H9 (cell line): ENCODE measurements at regions not wholly inside any gene's neighbourhood (a gene's known extent, or its start where the extent isn't known, plus 50 kb on each side); places are given as distances from the start of the nearest gene placed in this dataset.

ENCODE experiments used
- DNase-seq: peaks from one replicate; pipeline ENCODE4 v3.0.0-alpha.2; 2017
- H2AFZ ChIP-seq: one replicate; pipeline ENCODE4 v1.6.1; 2013; ENCODE audit warnings: mild to moderate bottlenecking, low read length, control low read depth, moderate library complexity
- H2AK5ac ChIP-seq: 2 replicates; pipeline ENCODE4 v1.6.1; 2013; ENCODE audit warnings: low read length, control low read depth, mixed read lengths; ENCODE audit not compliant: insufficient read length
- H2BK120ac ChIP-seq: one replicate; pipeline ENCODE4 v1.6.1; 2013; ENCODE audit warnings: low read depth, mild to moderate bottlenecking, low read length, control low read depth, inconsistent platforms; ENCODE audit not compliant: poor library complexity, severe bottlenecking
- H2BK12ac ChIP-seq: 2 replicates; pipeline ENCODE4 v1.6.1; 2013; ENCODE audit warnings: low read length, control low read depth, mixed read lengths, low read depth; ENCODE audit not compliant: insufficient read length
- H2BK15ac ChIP-seq: 2 replicates; pipeline ENCODE4 v1.6.1; 2013; ENCODE audit warnings: low read depth, low read length, control low read depth
- H2BK20ac ChIP-seq: one replicate; pipeline ENCODE4 v1.6.1; 2013; ENCODE audit warnings: low read depth, mild to moderate bottlenecking, low read length, control low read depth, inconsistent platforms; ENCODE audit not compliant: poor library complexity, severe bottlenecking
- H2BK5ac ChIP-seq: 2 replicates; pipeline ENCODE4 v1.6.1; 2013; ENCODE audit warnings: low read length, control low read depth, mixed read lengths; ENCODE audit not compliant: insufficient read length
- H3K14ac ChIP-seq: 2 replicates; pipeline ENCODE4 v1.6.1; 2013; ENCODE audit warnings: low read length, control low read depth; ENCODE audit not compliant: insufficient read depth
- H3K18ac ChIP-seq: 2 replicates; pipeline ENCODE4 v1.6.1; 2013; ENCODE audit warnings: low read depth, mild to moderate bottlenecking, mixed read lengths, low read length, control low read depth; ENCODE audit not compliant: insufficient read length
- H3K23ac ChIP-seq: 2 replicates; pipeline ENCODE4 v1.6.1; 2013; ENCODE audit warnings: low read length, control low read depth, mixed read lengths, low read depth; ENCODE audit not compliant: insufficient read length
- H3K23me2 ChIP-seq: 2 replicates; pipeline ENCODE4 v1.6.1; 2013; ENCODE audit warnings: low read depth, mild to moderate bottlenecking, mixed read lengths, low read length, control low read depth; ENCODE audit not compliant: insufficient read length, poor library complexity, severe bottlenecking
- H3K27ac ChIP-seq: 2 replicates; pipeline ENCODE4 v1.5.1; 2013; ENCODE audit warnings: low read length, control low read depth, mixed read lengths, low read depth; ENCODE audit not compliant: insufficient read length
- H3K27me3 ChIP-seq: 2 replicates; pipeline ENCODE4 v1.6.1; 2013; ENCODE audit warnings: low read length, control low read depth, inconsistent platforms; ENCODE audit not compliant: insufficient read depth
- H3K4ac ChIP-seq: 2 replicates; pipeline ENCODE4 v1.6.1; 2013; ENCODE audit warnings: low read depth, mild to moderate bottlenecking, control low read depth, inconsistent platforms, low read length, moderate library complexity
- H3K4me1 ChIP-seq: 2 replicates; pipeline ENCODE4 v1.6.1; 2013; ENCODE audit warnings: low read length, control low read depth, inconsistent platforms; ENCODE audit not compliant: insufficient read depth
- H3K4me2 ChIP-seq: 2 replicates; pipeline ENCODE4 v1.6.1; 2013; ENCODE audit warnings: low read length, control low read depth, mixed read lengths; ENCODE audit not compliant: insufficient read length, insufficient read depth
- H3K56ac ChIP-seq: 2 replicates; pipeline ENCODE4 v1.6.1; 2013; ENCODE audit warnings: low read depth, mild to moderate bottlenecking, mixed read lengths, low read length, control low read depth; ENCODE audit not compliant: insufficient read length
- H3K79me1 ChIP-seq: 2 replicates; pipeline ENCODE4 v1.6.1; 2013; ENCODE audit warnings: low read depth, mild to moderate bottlenecking, moderate library complexity, low read length, control low read depth, inconsistent platforms; ENCODE audit not compliant: insufficient read depth, poor library complexity, severe bottlenecking
- H3K79me2 ChIP-seq: 2 replicates; pipeline ENCODE4 v1.6.1; 2013; ENCODE audit warnings: low read length, control low read depth, inconsistent platforms; ENCODE audit not compliant: insufficient read depth
- H3K9ac ChIP-seq: 2 replicates; pipeline ENCODE4 v1.6.1; 2013; ENCODE audit warnings: low read length, control low read depth, mixed read lengths; ENCODE audit not compliant: insufficient read length; ENCODE audit errors: extremely low read depth
- H3K9me3 ChIP-seq: one replicate; pipeline ENCODE4 v1.6.1; 2013; ENCODE audit warnings: low read depth, low read length, inconsistent platforms; ENCODE audit not compliant: control insufficient read depth
- H3T11ph ChIP-seq: one replicate; pipeline ENCODE4 v1.6.1; 2013; ENCODE audit warnings: mild to moderate bottlenecking, low read length, control low read depth, inconsistent platforms
- H4K20me1 ChIP-seq: one replicate; pipeline ENCODE4 v1.6.1; 2013; ENCODE audit not compliant: control insufficient read depth, insufficient read length, insufficient read depth
- H4K5ac ChIP-seq: 2 replicates; pipeline ENCODE4 v1.6.1; 2013; ENCODE audit warnings: low read depth, mild to moderate bottlenecking, mixed read lengths, low read length, control low read depth; ENCODE audit not compliant: insufficient read length
- H4K8ac ChIP-seq: replicated peaks from 2 replicates; pipeline ENCODE4 v1.6.1; 2013; ENCODE audit warnings: low read length, control low read depth, mixed read lengths, low read depth; ENCODE audit not compliant: insufficient read length
- H4K91ac ChIP-seq: 2 replicates; pipeline ENCODE4 v1.6.1; 2013; ENCODE audit warnings: low read depth, mild to moderate bottlenecking, moderate library complexity, mixed read lengths, low read length, control low read depth; ENCODE audit not compliant: insufficient read length
- H3K27ac Mint-ChIP-seq, 3 experiments: 2 replicates in 2 of 3; 3 replicates in 1 of 3; pipeline ENCODE4 v1.8.0; 2020 to 2021; ENCODE audit warnings: mixed read lengths in 3 of 3, mild to moderate bottlenecking in 1 of 3, moderate library complexity in 1 of 3
- H3K27me3 Mint-ChIP-seq: 2 replicates; pipeline ENCODE4 v1.8.0; 2021; ENCODE audit warnings: low read depth, mild to moderate bottlenecking, moderate library complexity, mixed read lengths
- H3K36me3 Mint-ChIP-seq, 3 experiments: 2 replicates in 2 of 3; 3 replicates in 1 of 3; pipeline ENCODE4 v1.8.0; 2020 to 2021; ENCODE audit warnings: low read depth in 3 of 3, mixed read lengths in 3 of 3; ENCODE audit not compliant: insufficient read depth in 1 of 3
- H3K4me1 Mint-ChIP-seq, 2 experiments: 2 replicates each; pipeline ENCODE4 v1.8.0; 2020; ENCODE audit warnings: mixed read lengths in 2 of 2
- H3K4me3 Mint-ChIP-seq, 2 experiments: 2 replicates in 1 of 2; 3 replicates in 1 of 2; pipeline ENCODE4 v1.8.0; 2020 to 2021; ENCODE audit warnings: mild to moderate bottlenecking in 2 of 2, mixed read lengths in 2 of 2, moderate library complexity in 1 of 2
- H3K9me3 Mint-ChIP-seq, 2 experiments: 2 replicates in 1 of 2; 3 replicates in 1 of 2; pipeline ENCODE4 v1.8.0; 2020; ENCODE audit warnings: mild to moderate bottlenecking in 2 of 2, mixed read lengths in 2 of 2, moderate library complexity in 1 of 2
- CTCF ChIP-seq: fragments of 200-600 bp; sonication (generic); conservative IDR thresholded peaks from 3 replicates; pipeline ENCODE4 v1.8.0; 2021; ENCODE audit warnings: antibody characterized with exemption, mild to moderate bottlenecking
- WGBS: extraction: QIAGEN DNeasy Blood & Tissue Kit; methylation state at CpG from one replicate; pipeline ENCODE4 v1.1.7; 2013; ENCODE audit warnings: missing lambda C conversion rate, low lambda C conversion rate, mixed read lengths; ENCODE audit not compliant: insufficient read length; ENCODE audit errors: extremely low coverage; 5-methylcytosine and 5-hydroxymethylcytosine counted together

- Histone ChIP-seq H3T11ph (no peak overlapping the region), H3K79me1 (no peaks in the 10 kb centered on the region), H3K18ac (no peak overlapping the region), H4K8ac (no peak overlapping the region), H3K27me3 (no peaks in the 10 kb centered on the region; the same call in 1 of the 2 replicates), H2BK5ac (no peak overlapping the region), H2BK15ac (no peak overlapping the region), H4K20me1 (no peaks in the 10 kb centered on the region), H4K5ac (no peak overlapping the region), H3K4me1 (peaks cover 5% of the 10 kb centered on the region; the same call in 1 of the 2 replicates), H2BK20ac (no peak overlapping the region), H3K4ac (no peak overlapping the region), H2BK120ac (no peak overlapping the region), H2AK5ac (no peak overlapping the region), H2AFZ (no peak overlapping the region), H3K14ac (no peak overlapping the region), H2BK12ac (no peak overlapping the region), H3K23ac (no peak overlapping the region), H3K23me2 (no peaks in the 10 kb centered on the region), H3K9ac (no peak overlapping the region), H3K9me3 (peaks cover 9% of the 10 kb centered on the region), H3K27ac (no peak overlapping the region), H4K91ac (no peak overlapping the region), H3K56ac (no peak overlapping the region), H3K79me2 (no peaks in the 10 kb centered on the region), H3K4me2 (peak overlapping the region; percentile 42)
- peaks cover 9 to 26% (median 18%) of the 10 kb centered on the region in 3 experiments for H3K36me3 Mint-ChIP-seq
- peaks cover 14% of the 10 kb centered on the region for H3K27me3 Mint-ChIP-seq
- H3K4me3 Mint-ChIP-seq: peak overlapping the region; percentile 30 to 59
- peaks cover 23 to 25% of the 10 kb centered on the region in 2 experiments for H3K9me3 Mint-ChIP-seq
- peaks cover 50 to 54% of the 10 kb centered on the region in 2 experiments for H3K4me1 Mint-ChIP-seq
- WGBS: no CpG with 5 or more reads among the region's 12 CpGs
- peak; percentile 78 for DNase-seq
- no peak for TF ChIP-seq CTCF
- peak overlapping the region; percentile 86 to 93 (median 93) for H3K27ac Mint-ChIP-seq
These were observed 230.7 kb downstream of the NFATC2 start for GRCh38 chr20:51311636-51312479.
